Anterior cingulate cortex (tissue), 58 donors: ENCODE measurements at regions not wholly inside any gene's neighbourhood (a gene's known extent, or its start where the extent isn't known, plus 50 kb on each side); places are given as distances from the start of the nearest gene placed in this dataset.

Experiments used
- DNase-seq, 58 donors: peaks; one replicate each; lab custom pipeline; 2025; lab: John Stamatoyannopoulos, UW

- no peak for DNase-seq
These were observed 50.9 kb upstream of the GJA5 start for GRCh38 chr1:147811273-147811672.

GRCh38 chr1:147811751-147812150 is 51.3 kb upstream of the GJA5 start:
- DNase-seq: no peak

GRCh38 chr1:147812799-147813198 is 52.4 kb upstream of the GJA5 start:
- DNase-seq: no peak

- no peak for DNase-seq
These were observed 55.1 kb upstream of the GJA5 start for GRCh38 chr1:147815503-147815902.

GRCh38 chr1:147820761-147821297 is 60.4 kb upstream of the GJA5 start:
- no peak for DNase-seq

- peak in 4 of 58 donors; percentile 1 to 21 (median 6) for DNase-seq
These were observed 61.5 kb upstream of the GJA5 start for GRCh38 chr1:147821883-147822282.

GRCh38 chr1:147822292-147822691 is 61.9 kb upstream of the GJA5 start:
- DNase-seq: no peak

- no peak for DNase-seq
These were observed 63.6 kb upstream of the GJA5 start for GRCh38 chr1:147824001-147824400.

GRCh38 chr1:147824798-147825197 is 64.4 kb upstream of the GJA5 start:
- no peak for DNase-seq

GRCh38 chr1:147825586-147825985 is 65.2 kb upstream of the GJA5 start:
- no peak for DNase-seq

- DNase-seq: no peak
These were observed 65.9 kb upstream of the GJA5 start for GRCh38 chr1:147826259-147826658.

- DNase-seq: no peak
These were observed 69.2 kb upstream of the GJA8 start for GRCh38 chr1:147833231-147833860.

- DNase-seq: no peak
These were observed 68.4 kb upstream of the GJA8 start for GRCh38 chr1:147834181-147834580.

GRCh38 chr1:147834810-147835209 is 67.8 kb upstream of the GJA8 start:
- DNase-seq: no peak

GRCh38 chr1:147837129-147837963 is 65.2 kb upstream of the GJA8 start:
- DNase-seq: no peak

GRCh38 chr1:147837964-147838292 is 64.7 kb upstream of the GJA8 start:
- no peak for DNase-seq

- no peak for DNase-seq
These were observed 61.7 kb upstream of the GJA8 start for GRCh38 chr1:147840909-147841308.

GRCh38 chr1:147842578-147842977 is 60.0 kb upstream of the GJA8 start:
- DNase-seq: no peak

- DNase-seq: no peak
These were observed 59.1 kb upstream of the GJA8 start for GRCh38 chr1:147843486-147843885.

GRCh38 chr1:147847831-147848230 is 54.8 kb upstream of the GJA8 start:
- no peak for DNase-seq

- DNase-seq: no peak
These were observed 53.3 kb upstream of the GJA8 start for GRCh38 chr1:147849098-147849895.
